Gastrocnemius medialis (tissue), 4 donors: ENCODE measurements at regions not wholly inside any gene's neighbourhood (a gene's known extent, or its start where the extent isn't known, plus 50 kb on each side); places are given as distances from the start of the nearest gene placed in this dataset.

ENCODE experiments used
- ATAC-seq, 2 donors: fragments of 150-250 bp; one replicate each; pipeline ENCODE4 v1.9.1; 2016
- DNase-seq, 2 donors: peaks; one replicate each; pipeline ENCODE4 v3.0.0-alpha.2; 2019
- H3K27ac ChIP-seq, 4 donors: fragments of 200-600 bp; sonication (generic); 1 replicate in 1 of 4; 2 replicates in 3 of 4; pipeline ENCODE4 v1.5.1; 2016 to 2018; ENCODE audit warnings: mild to moderate bottlenecking in 2 of 4, moderate library complexity in 1 of 4
- H3K27me3 ChIP-seq, 3 donors: fragments of 200-600 bp; sonication (generic) in 2 of 3; 1 replicate in 1 of 3; 2 replicates in 2 of 3; pipeline versions ENCODE4 v1.5.1 to v1.6.0; 2016 to 2019; ENCODE audit warnings: mild to moderate bottlenecking in 1 of 3, moderate library complexity in 1 of 3
- H3K36me3 ChIP-seq, 2 donors: fragments of 200-600 bp; sonication (generic) in 1 of 2; one replicate each; pipeline ENCODE4 v1.5.1; 2017 to 2018
- H3K4me1 ChIP-seq, 2 donors: fragments of 200-600 bp; sonication (generic) in 1 of 2; one replicate each; pipeline ENCODE4 v1.5.1; 2016 to 2017; ENCODE audit warnings: mild to moderate bottlenecking in 2 of 2
- H3K4me3 ChIP-seq, 4 donors: fragments of 200-600 bp; sonication (generic) in 3 of 4; 1 replicate in 1 of 4; 2 replicates in 3 of 4; pipeline ENCODE4 v1.5.1; 2016 to 2019; ENCODE audit warnings: mild to moderate bottlenecking in 2 of 4
- H3K9me3 ChIP-seq, 3 donors: fragments of 200-600 bp; sonication (generic) in 2 of 3; 1 replicate in 1 of 3; 2 replicates in 2 of 3; pipeline ENCODE4 v1.5.1; 2016 to 2019
- CTCF ChIP-seq, 5 experiments: fragments of 450-650 bp in 3 of 5; fragments of 200-600 bp in 2 of 5; sonication (generic) in 2 of 5; IDR thresholded peaks in 4 of 5; conservative IDR thresholded peaks in 1 of 5; 1 replicate in 4 of 5; 2 replicates in 1 of 5; pipeline ENCODE4 v1.5.1; 2016 to 2019; ENCODE audit warnings: antibody characterized with exemption in 5 of 5, mild to moderate bottlenecking in 3 of 5, moderate library complexity in 3 of 5
- POLR2A ChIP-seq, 2 donors: fragments of 450-650 bp; IDR thresholded peaks; one replicate each; pipeline ENCODE4 v1.6.1; 2017; ENCODE audit warnings: antibody characterized with exemption in 2 of 2, mild to moderate bottlenecking in 2 of 2, moderate library complexity in 2 of 2
- in situ Hi-C, 4 donors: fragments of 200-750 bp; cut with MboI; loops; one replicate each; pipeline versions ENCODE4 v1.15.0 to v1.8.0; 2017; ENCODE audit warnings: low sequenced_read_pairs in 4 of 4
- intact Hi-C: fragments of 100-400 bp; cut with DNase I; formaldehyde crosslinking; loops from one replicate; pipeline ENCODE4 v1.15.1; 2023; ENCODE audit warnings: low total_unique reads

DNA sequence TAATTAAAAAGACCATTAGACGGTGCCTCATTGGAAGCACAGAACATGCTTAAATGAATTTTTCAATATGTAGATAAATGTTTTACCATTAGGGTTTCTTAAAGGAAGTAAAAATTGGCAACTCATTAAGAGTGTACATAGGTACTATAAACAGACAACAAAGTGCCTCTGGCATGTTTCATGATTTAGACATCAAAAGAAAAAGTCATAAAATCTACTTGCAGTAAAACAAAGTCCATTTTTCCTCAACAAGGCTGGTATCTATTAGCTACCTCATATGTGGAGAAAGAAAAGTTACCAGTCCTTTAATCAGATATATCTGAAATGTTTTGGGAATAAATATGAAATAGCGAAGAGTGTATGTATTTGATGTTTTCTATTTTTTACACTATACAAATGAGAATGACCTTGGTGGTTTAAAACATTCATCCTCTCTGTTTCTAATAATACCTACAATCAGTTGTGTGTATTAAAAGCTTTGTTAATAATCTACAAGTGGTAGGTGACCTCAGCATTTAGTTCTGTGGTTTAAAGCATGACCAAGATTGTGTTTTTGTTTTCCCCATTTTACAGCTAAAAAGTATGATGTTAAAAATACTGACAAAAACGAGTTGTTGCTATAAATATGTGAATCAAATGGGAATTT, 87.5 kb downstream of the HDGFL1 start:
- in situ Hi-C loops (no loop called here), intact Hi-C loops (no loop called here)
- no peaks in the 10 kb centered on the region for H3K36me3 ChIP-seq
- ATAC-seq (no peak), DNase-seq (no peak)
- H3K4me3 ChIP-seq: no peak overlapping the region
- H3K9me3 ChIP-seq: no peaks in the 10 kb centered on the region
- TF ChIP-seq POLR2A (IDR thresholded peaks at IDR 0.05) (no peak), CTCF (IDR thresholded peaks at IDR 0.05 in 4 of 5, conservative IDR thresholded peaks at IDR 0.05 in 1 of 5) (no peak)
- no peaks in the 10 kb centered on the region for H3K27me3 ChIP-seq
- H3K4me1 ChIP-seq: peaks cover 0 to 7% of the 10 kb centered on the region in 2 donors
- no peak overlapping the region for H3K27ac ChIP-seq

DNA sequence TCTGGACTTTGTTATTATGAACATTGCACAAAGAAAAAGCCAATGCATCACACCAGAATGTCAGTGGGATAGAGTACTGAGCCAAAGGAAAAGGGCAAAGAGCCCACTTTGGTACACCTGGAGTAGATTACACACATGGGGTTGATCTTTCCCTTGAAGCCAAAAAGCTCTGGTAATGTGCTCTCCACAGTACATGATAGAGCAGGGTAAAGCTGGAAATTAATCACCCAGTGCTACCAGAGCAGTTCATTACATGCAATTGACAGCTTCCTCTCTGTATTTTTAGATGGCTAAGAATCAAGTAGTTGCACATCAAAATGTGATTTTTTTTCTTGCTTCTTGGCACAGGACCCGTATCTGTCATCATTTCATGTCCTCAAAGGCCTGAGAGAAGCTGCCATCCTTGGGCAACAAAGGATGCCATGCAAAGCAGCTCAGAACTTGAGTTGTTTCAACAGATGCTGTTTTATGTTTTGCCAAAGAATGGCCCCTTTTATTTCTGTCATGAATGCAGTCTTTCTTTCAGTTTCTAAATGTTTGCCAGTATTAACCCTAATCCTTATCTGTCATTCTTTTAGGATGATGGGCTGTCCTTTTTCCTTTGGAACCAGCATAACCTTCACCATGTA, 88.1 kb downstream of the HDGFL1 start:
- TF ChIP-seq POLR2A (IDR thresholded peaks at IDR 0.05) (no peak), CTCF (IDR thresholded peaks at IDR 0.05 in 4 of 5, conservative IDR thresholded peaks at IDR 0.05 in 1 of 5) (no peak)
- Histone ChIP-seq H3K27ac (no peak overlapping the region), H3K36me3 (no peaks in the 10 kb centered on the region), H3K27me3 (no peaks in the 10 kb centered on the region), H3K4me3 (no peak overlapping the region), H3K4me1 (peaks cover 0 to 7% of the 10 kb centered on the region in 2 donors), H3K9me3 (no peaks in the 10 kb centered on the region)
- no peak for ATAC-seq
- in situ Hi-C loops (no loop called here), intact Hi-C loops (no loop called here)
- no peak for DNase-seq

DNA sequence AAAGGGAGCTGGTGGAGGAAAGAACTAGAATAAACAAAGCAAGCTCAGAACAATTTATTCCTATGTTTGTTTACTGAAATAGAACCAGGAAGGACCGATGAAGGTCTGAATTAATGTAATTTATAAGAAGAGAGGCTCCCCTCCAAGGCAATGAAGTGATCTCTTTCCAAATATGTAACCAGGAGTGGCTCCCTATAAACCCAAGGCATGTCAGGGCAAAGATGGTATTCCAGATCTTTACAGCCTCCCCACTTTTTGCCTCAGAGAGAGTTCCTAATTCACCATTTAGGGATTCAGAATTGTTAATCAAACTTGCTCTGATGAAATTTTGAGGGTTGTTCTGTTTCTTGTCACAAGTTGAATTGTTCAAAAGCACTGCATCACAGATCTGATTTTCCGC, 88.8 kb downstream of the HDGFL1 start:
- no peak for DNase-seq
- TF ChIP-seq CTCF (IDR thresholded peaks at IDR 0.05 in 4 of 5, conservative IDR thresholded peaks at IDR 0.05 in 1 of 5): no peak
- no peaks in the 10 kb centered on the region for H3K27me3 ChIP-seq
- H3K36me3 ChIP-seq: no peaks in the 10 kb centered on the region
- H3K9me3 ChIP-seq: no peaks in the 10 kb centered on the region
- no peak overlapping the region for H3K4me3 ChIP-seq
- intact Hi-C loops: no loop called here
- in situ Hi-C loops: no loop called here
- ATAC-seq: no peak
- H3K4me1 ChIP-seq: peaks cover 0 to 7% of the 10 kb centered on the region in 2 donors
- H3K27ac ChIP-seq: no peak overlapping the region

GRCh38 chr6:22658934-22659333, 89.6 kb downstream of the HDGFL1 start:
- in situ Hi-C loops (no loop called here), intact Hi-C loops (no loop called here)
- Histone ChIP-seq H3K36me3 (no peaks in the 10 kb centered on the region), H3K4me1 (peaks cover 0 to 7% of the 10 kb centered on the region in 2 donors), H3K27me3 (no peaks in the 10 kb centered on the region), H3K9me3 (no peaks in the 10 kb centered on the region), H3K4me3 (no peak overlapping the region), H3K27ac (no peak overlapping the region)
- TF ChIP-seq POLR2A (IDR thresholded peaks at IDR 0.05): no peak
- TF ChIP-seq CTCF (IDR thresholded peaks at IDR 0.05 in 4 of 5, conservative IDR thresholded peaks at IDR 0.05 in 1 of 5): no peak
- DNase-seq: no peak
- no peak for ATAC-seq
